ENCODE measurements at regions not wholly inside any gene's neighbourhood (a gene's known extent, or its start where the extent isn't known, plus 50 kb on each side); places are given as distances from the start of the nearest gene placed in this dataset.

- TF ChIP-seq POLR2AphosphoS5 (IDR thresholded peaks at IDR 0.05), result no peak
- TF ChIP-seq CTCF (IDR thresholded peaks at IDR 0.05), result no peak
- no peak for TF ChIP-seq EP300 (IDR thresholded peaks at IDR 0.05)
Measured at GRCh38 chr3:13201851-13202250, 128.6 kb upstream of the IQSEC1 start.

All from gastroesophageal sphincter (tissue), 3 donors.